ENCODE measurements at regions not wholly inside any gene's neighbourhood (a gene's known extent, or its start where the extent isn't known, plus 50 kb on each side); places are given as distances from the start of the nearest gene placed in this dataset.
"Not testable (repeated sequence)": the region's sequence is repeated elsewhere in the genome, so short reads cannot be mapped to it uniquely, and the experiment has no call there.

DNA sequence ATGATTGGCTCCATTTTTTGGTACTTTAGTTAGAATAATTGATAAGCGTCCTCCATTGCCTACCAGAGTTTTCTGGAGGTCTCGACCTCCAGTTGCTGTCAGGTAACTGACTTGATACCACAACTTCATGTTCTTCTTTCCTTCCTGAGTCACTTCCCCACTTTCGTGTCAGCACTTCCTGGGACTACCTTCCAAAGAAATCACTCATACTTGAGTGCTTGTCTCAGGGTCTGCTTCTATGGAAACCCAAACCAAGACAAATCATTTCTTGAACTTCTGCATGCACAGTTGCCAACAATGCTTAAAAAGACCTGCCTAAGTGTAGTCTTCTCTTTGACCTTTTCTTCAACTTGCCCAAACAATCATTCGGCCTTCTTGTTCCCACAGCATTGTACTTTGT lies 210.3 kb upstream of the ETAA1 start:
- Histone ChIP-seq H3K9me3 (ENCODE audit: control insufficient read depth, insufficient read depth, low read length) (no peaks in the 10 kb centered on the region), H3K27me3 (ENCODE audit: control insufficient read depth, insufficient read depth, low read length) (no peaks in the 10 kb centered on the region), H3K27ac (ENCODE audit: low read length) (no peak overlapping the region), H3K4me1 (ENCODE audit: control insufficient read depth, insufficient read depth, low read length) (no peaks in the 10 kb centered on the region), H3K36me3 (ENCODE audit: control insufficient read depth, insufficient read depth, low read length) (no peaks in the 10 kb centered on the region), H3K4me3 (ENCODE audit: low read length) (no peak overlapping the region)
- Mint-ChIP-seq H3K27me3 (ENCODE audit: low read depth in 2 of 2) (no peaks in the 10 kb centered on the region), H3K27ac (no peak overlapping the region), H3K9me3 (peaks cover 0 to 4% of the 10 kb centered on the region in 2 donors), H3K4me3 (no peak overlapping the region), H3K4me1 (no peaks in the 10 kb centered on the region), H3K36me3 (no peaks in the 10 kb centered on the region)
- 74% methylated on average over 4 of the region's 4 CpGs for WGBS (ENCODE audit: insufficient coverage)
- DNase-seq, result no peak
- ATAC-seq, result no peak
- intact Hi-C loops (cut with micrococcal nuclease), result no loop called here
- TF ChIP-seq, protein P1, sequence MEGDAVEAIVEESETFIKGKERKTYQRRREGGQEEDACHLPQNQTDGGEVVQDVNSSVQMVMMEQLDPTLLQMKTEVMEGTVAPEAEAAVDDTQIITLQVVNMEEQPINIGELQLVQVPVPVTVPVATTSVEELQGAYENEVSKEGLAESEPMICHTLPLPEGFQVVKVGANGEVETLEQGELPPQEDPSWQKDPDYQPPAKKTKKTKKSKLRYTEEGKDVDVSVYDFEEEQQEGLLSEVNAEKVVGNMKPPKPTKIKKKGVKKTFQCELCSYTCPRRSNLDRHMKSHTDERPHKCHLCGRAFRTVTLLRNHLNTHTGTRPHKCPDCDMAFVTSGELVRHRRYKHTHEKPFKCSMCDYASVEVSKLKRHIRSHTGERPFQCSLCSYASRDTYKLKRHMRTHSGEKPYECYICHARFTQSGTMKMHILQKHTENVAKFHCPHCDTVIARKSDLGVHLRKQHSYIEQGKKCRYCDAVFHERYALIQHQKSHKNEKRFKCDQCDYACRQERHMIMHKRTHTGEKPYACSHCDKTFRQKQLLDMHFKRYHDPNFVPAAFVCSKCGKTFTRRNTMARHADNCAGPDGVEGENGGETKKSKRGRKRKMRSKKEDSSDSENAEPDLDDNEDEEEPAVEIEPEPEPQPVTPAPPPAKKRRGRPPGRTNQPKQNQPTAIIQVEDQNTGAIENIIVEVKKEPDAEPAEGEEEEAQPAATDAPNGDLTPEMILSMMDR (IDR thresholded peaks at IDR 0.05), result no peak

DNA sequence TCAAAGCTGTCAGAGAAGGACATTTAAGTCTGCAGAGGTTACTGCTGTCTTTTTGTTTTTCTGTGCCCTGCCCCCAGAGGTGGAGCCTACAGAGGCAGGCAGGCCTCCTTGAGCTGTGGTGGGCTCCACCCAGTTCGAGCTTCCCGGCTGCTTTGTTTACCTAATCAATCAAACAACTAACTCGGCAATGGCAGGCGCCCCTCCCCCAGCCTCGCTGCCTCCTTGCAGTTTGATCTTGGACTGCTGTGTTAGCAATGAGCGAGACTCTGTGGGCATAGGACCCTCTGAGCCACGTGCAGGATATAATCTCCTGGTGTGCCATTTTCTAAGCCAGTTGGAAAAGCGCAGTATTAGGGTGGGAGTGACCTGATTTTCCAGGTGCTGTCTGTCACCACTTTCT lies 201.8 kb upstream of the ETAA1 start:
- H3K9me3 Mint-ChIP-seq; H3K27ac ChIP-seq (ENCODE audit: low read length); H3K27ac Mint-ChIP-seq; H3K4me1 ChIP-seq (ENCODE audit: control insufficient read depth, insufficient read depth, low read length); H3K4me1 Mint-ChIP-seq; H3K36me3 Mint-ChIP-seq; ATAC-seq; H3K36me3 ChIP-seq (ENCODE audit: control insufficient read depth, insufficient read depth, low read length); DNase-seq; intact Hi-C loops (cut with micrococcal nuclease); H3K27me3 Mint-ChIP-seq (ENCODE audit: low read depth in 2 of 2); H3K9me3 ChIP-seq (ENCODE audit: control insufficient read depth, insufficient read depth, low read length); H3K27me3 ChIP-seq (ENCODE audit: control insufficient read depth, insufficient read depth, low read length); H3K4me3 ChIP-seq (ENCODE audit: low read length); H3K4me3 Mint-ChIP-seq: not testable (repeated sequence)
- 83% methylated on average over 8 of the region's 8 CpGs for WGBS (ENCODE audit: insufficient coverage)

DNA sequence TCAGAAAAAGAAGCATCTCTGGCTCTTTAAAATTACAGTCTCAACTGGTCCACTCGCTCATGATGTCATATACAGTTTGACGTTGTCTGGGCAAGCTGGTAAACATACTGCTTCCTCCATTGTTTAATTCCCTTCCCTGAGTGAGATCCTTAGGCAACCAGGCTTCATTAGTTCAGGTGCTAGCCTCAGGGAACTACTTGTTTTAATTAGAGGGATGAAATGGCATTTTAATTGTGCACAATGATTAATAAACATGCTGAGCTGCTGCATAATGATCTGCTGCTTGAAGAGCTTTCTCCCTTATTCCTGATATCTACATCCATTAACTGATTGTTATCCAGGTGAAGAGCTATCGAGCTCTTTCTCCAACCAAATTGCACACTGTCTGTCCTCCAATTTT lies 195.6 kb upstream of the ETAA1 start:
- Mint-ChIP-seq H3K4me1 (no peaks in the 10 kb centered on the region), H3K27me3 (ENCODE audit: low read depth in 2 of 2) (no peaks in the 10 kb centered on the region), H3K27ac (no peak overlapping the region), H3K36me3 (no peaks in the 10 kb centered on the region), H3K4me3 (no peak overlapping the region), H3K9me3 (no peaks in the 10 kb centered on the region)
- intact Hi-C loops (cut with micrococcal nuclease), result no loop called here
- 79% methylated on average over 3 of the region's 3 CpGs for WGBS (ENCODE audit: insufficient coverage)
- Histone ChIP-seq H3K4me3 (ENCODE audit: low read length) (no peak overlapping the region), H3K27me3 (ENCODE audit: control insufficient read depth, insufficient read depth, low read length) (no peaks in the 10 kb centered on the region), H3K9me3 (ENCODE audit: control insufficient read depth, insufficient read depth, low read length) (no peaks in the 10 kb centered on the region), H3K27ac (ENCODE audit: low read length) (no peak overlapping the region), H3K36me3 (ENCODE audit: control insufficient read depth, insufficient read depth, low read length) (no peaks in the 10 kb centered on the region), H3K4me1 (ENCODE audit: control insufficient read depth, insufficient read depth, low read length) (no peaks in the 10 kb centered on the region)
- TF ChIP-seq, protein P1 (IDR thresholded peaks at IDR 0.05), result no peak
- ATAC-seq, result no peak
- DNase-seq, result no peak

DNA sequence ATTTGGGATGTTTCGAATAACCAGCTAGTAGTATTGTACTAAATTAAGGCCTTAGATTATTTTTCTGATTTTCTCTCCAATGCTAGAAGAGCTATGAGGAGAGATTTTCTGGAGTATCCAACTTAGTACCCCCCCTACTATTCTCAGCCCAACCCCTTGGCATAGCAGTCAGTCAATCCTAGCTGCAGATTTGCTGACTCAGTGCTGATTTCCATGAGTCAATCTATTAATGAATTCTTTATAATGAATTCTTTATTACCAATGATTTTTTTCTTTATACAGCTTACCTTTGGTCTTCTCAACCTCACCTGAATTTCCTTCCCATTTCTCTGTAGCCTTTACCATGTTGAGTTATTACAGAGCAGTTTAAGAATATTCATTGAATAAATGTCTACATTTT lies 192.8 kb upstream of the ETAA1 start:
- Mint-ChIP-seq H3K9me3 (no peaks in the 10 kb centered on the region), H3K27me3 (ENCODE audit: low read depth in 2 of 2) (peaks cover 0 to 2% of the 10 kb centered on the region in 2 donors), H3K27ac (no peak overlapping the region), H3K36me3 (no peaks in the 10 kb centered on the region), H3K4me3 (no peak overlapping the region), H3K4me1 (no peaks in the 10 kb centered on the region)
- DNase-seq, result no peak
- TF ChIP-seq, protein P1 (IDR thresholded peaks at IDR 0.05), result no peak
- Histone ChIP-seq H3K4me1 (ENCODE audit: control insufficient read depth, insufficient read depth, low read length) (no peaks in the 10 kb centered on the region), H3K27ac (ENCODE audit: low read length) (no peak overlapping the region), H3K4me3 (ENCODE audit: low read length) (no peak overlapping the region), H3K9me3 (ENCODE audit: control insufficient read depth, insufficient read depth, low read length) (no peaks in the 10 kb centered on the region), H3K27me3 (ENCODE audit: control insufficient read depth, insufficient read depth, low read length) (no peaks in the 10 kb centered on the region), H3K36me3 (ENCODE audit: control insufficient read depth, insufficient read depth, low read length) (no peaks in the 10 kb centered on the region)
- intact Hi-C loops (cut with micrococcal nuclease), result no loop called here
- WGBS (ENCODE audit: insufficient coverage), result no CpG with 5 or more reads among the region's 1 CpG
- no peak for ATAC-seq

Measured in natural killer cell (primary cell).